Mesothelial cell of epicardium (in vitro differentiated cells): ENCODE measurements at regions not wholly inside any gene's neighbourhood (a gene's known extent, or its start where the extent isn't known, plus 50 kb on each side); places are given as distances from the start of the nearest gene placed in this dataset.

ENCODE experiments used
- DNase-seq, 2 experiments: peaks; one replicate each; pipeline ENCODE4 v3.0.0; 2021; ENCODE audit warnings: low spot score in 2 of 2; ENCODE audit not compliant: unreplicated experiment in 2 of 2
- H3K27ac Mint-ChIP-seq: 2 replicates; pipeline ENCODE4 v1.8.0; 2021; ENCODE audit warnings: mixed read lengths
- H3K27me3 Mint-ChIP-seq: 2 replicates; pipeline ENCODE4 v1.8.0; 2021; ENCODE audit warnings: low read depth, mixed read lengths
- H3K36me3 Mint-ChIP-seq: 2 replicates; pipeline ENCODE4 v1.8.0; 2021; ENCODE audit warnings: mixed read lengths
- H3K4me1 Mint-ChIP-seq: 2 replicates; pipeline ENCODE4 v1.8.0; 2021; ENCODE audit warnings: mixed read lengths
- H3K4me3 Mint-ChIP-seq: 2 replicates; pipeline ENCODE4 v1.8.0; 2021; ENCODE audit warnings: mild to moderate bottlenecking, moderate library complexity, mixed read lengths
- H3K9me3 Mint-ChIP-seq: 2 replicates; pipeline ENCODE4 v1.8.0; 2021; ENCODE audit warnings: mixed read lengths
- TF ChIP-seq, protein P1 (sequence below): fragments of 200-600 bp; sonication (generic); IDR thresholded peaks from one replicate; pipeline ENCODE4 v1.5.0; 2021; ENCODE audit warnings: antibody characterized with exemption; ENCODE audit not compliant: unreplicated experiment

DNA sequence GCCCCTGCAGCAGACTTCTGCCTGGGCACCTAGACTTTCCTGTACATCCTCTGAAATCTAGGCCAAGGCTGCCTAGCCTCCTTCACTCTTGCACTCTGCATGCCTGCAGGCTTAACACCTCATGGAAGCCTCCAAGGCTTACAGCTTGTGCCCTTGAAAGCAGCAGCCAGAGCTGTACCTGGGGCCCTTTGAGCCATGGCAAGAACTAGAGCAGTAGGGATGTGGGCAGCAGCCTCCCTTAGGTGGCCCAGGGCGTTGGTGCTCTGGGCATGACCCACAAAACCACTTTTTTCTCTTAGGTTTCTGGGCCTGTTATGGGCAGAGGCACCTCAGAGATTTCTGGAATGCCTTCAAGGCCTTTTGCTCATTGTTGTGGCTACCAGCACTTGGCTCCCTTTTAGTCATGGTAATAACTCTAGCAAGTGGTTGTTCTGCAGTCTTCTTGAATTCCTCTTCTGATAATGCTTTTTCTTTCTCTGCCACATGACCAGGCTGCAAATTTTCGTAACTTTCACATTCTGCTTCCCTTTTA lies 606.2 kb downstream of the TLE4 start:
- H3K36me3 Mint-ChIP-seq = peaks cover 4% of the 10 kb centered on the region
- H3K27ac Mint-ChIP-seq = no peak overlapping the region
- no peaks in the 10 kb centered on the region for H3K27me3 Mint-ChIP-seq
- no peak overlapping the region for H3K4me3 Mint-ChIP-seq
- TF ChIP-seq, protein P1, sequence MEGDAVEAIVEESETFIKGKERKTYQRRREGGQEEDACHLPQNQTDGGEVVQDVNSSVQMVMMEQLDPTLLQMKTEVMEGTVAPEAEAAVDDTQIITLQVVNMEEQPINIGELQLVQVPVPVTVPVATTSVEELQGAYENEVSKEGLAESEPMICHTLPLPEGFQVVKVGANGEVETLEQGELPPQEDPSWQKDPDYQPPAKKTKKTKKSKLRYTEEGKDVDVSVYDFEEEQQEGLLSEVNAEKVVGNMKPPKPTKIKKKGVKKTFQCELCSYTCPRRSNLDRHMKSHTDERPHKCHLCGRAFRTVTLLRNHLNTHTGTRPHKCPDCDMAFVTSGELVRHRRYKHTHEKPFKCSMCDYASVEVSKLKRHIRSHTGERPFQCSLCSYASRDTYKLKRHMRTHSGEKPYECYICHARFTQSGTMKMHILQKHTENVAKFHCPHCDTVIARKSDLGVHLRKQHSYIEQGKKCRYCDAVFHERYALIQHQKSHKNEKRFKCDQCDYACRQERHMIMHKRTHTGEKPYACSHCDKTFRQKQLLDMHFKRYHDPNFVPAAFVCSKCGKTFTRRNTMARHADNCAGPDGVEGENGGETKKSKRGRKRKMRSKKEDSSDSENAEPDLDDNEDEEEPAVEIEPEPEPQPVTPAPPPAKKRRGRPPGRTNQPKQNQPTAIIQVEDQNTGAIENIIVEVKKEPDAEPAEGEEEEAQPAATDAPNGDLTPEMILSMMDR = no peak
- peaks cover 4% of the 10 kb centered on the region for H3K4me1 Mint-ChIP-seq
- no peak for DNase-seq
- H3K9me3 Mint-ChIP-seq = peaks cover 25% of the 10 kb centered on the region

DNA sequence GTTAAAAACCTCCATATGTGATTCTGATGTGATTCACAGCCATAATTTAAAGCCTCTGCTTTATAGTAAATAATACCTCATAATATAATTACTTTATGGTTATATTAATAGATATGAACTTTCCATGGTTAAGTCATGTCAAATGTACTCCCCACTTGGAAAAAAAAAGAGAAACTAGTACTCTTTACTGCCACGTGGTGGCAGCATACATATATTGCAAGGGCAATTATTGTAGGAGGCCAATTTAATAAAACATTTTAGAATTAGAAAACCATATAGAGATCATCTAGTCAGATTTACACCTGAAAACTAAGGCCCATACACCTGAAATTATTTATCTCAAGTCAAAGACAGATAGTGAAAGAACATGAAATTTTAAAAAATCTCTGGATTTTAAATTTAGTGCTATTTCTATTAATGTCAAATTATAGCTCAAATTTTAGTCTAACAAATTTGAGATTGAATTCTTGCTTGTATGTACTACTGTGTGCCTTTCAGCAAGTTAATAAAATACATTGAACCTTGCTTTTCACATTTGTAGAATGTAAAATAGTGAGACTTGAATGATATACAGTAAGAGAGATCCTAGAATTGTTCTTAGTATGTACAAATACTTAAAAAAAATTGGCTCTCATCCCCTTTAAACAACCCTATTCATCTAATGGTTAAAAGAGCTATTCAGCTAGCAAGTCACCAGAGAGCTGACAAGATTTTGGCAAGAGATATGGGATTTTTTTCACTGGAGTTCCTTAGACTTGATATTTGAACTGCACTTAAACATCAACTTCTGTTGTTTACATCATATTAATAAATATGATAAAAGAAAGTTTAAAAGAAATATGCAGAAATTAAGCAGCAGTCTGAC lies 603.8 kb downstream of the TLE4 start:
- TF ChIP-seq, protein P1 = peak; percentile 83
- no peak for DNase-seq

DNA sequence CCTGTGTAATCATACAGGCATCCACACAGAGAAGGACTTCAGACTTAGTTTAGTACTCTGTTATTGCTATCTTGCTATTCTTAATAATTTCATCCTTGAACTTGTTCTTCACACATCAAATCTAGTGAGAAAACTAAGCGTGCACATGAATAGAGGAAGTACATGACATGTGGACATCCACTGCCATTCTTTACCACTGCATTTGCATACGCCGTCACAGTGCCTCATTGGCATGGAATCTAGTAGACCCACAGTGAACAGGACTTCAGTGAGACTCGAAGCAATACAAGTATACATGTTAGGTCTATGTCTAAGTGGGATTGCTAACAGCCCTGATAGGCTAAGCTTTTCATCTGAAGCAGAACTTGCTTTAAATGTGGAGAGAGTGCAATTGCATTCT lies 592.1 kb downstream of the TLE4 start:
- Mint-ChIP-seq H3K4me3 (no peak overlapping the region), H3K9me3 (no peaks in the 10 kb centered on the region), H3K27me3 (peaks cover 4% of the 10 kb centered on the region), H3K27ac (no peak overlapping the region), H3K4me1 (no peaks in the 10 kb centered on the region), H3K36me3 (no peaks in the 10 kb centered on the region)
- TF ChIP-seq, protein P1 = no peak
- no peak for DNase-seq

More for the DNA sequence above, 603.8 kb downstream of the TLE4 start:
- Mint-ChIP-seq H3K9me3 (peaks cover 26% of the 10 kb centered on the region), H3K4me1 (peaks cover 4% of the 10 kb centered on the region), H3K4me3 (no peak overlapping the region), H3K27me3 (no peaks in the 10 kb centered on the region), H3K27ac (no peak overlapping the region), H3K36me3 (peaks cover 5% of the 10 kb centered on the region)

DNA sequence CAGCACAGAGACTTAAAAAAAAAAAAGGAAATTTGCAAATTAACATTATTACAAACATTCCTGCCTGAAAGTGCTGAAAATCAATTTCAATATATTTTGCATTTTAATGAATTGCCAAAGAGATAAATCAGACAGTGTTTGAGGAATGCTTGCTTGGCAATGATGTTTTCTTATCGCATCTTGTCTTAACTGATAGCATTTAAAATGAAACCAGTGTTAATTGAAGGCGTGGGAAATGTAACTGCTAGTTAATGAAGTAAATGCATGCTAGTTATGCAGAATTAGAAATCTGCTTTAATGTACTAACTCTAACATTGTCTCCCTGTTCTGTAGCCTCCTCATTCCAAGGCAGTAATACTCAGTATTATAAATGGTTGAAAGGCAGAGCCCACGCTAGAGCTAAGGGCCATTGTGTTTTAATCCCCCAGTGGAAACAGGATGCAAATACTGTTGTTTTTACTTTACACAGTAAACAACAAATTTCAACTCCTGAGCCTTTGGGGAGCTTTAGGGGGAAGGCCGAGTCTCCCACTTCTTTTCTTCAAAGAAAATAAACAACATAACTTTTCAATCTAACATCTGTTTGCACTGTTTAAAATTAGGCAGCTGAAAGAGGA lies 586.9 kb downstream of the TLE4 start:
- Mint-ChIP-seq H3K27ac (no peak overlapping the region), H3K4me1 (peaks cover 32% of the 10 kb centered on the region), H3K36me3 (no peaks in the 10 kb centered on the region), H3K9me3 (peaks cover 3% of the 10 kb centered on the region), H3K27me3 (peaks cover 6% of the 10 kb centered on the region), H3K4me3 (peak overlapping the region; percentile 22)
- TF ChIP-seq, protein P1 = no peak
- DNase-seq = no peak

DNA sequence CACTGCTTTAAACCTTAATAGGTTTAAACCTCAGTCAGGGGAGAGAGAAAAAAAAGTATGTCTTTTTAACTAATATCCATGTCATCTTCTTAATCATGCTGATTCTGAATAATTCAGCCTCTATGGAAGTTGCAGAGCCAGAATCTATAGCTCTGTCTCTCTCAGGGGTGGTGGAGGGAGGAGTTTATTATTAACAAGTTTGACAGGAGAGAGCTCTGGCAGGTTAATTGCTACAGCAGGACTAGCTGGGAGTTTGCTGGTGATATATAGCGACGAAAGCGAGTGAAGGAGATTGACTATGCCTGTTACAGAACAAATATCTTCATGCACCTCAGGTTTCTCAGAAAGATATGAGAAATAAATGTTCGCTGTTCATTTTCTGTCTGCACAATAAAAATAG lies 586.4 kb downstream of the TLE4 start:
- Mint-ChIP-seq H3K27ac (no peak overlapping the region), H3K4me3 (peak overlapping the region; percentile 22), H3K4me1 (peaks cover 32% of the 10 kb centered on the region), H3K9me3 (peaks cover 7% of the 10 kb centered on the region), H3K36me3 (peaks cover 3% of the 10 kb centered on the region), H3K27me3 (peaks cover 6% of the 10 kb centered on the region)
- TF ChIP-seq, protein P1 = no peak
- no peak for DNase-seq
